Liver (tissue), 7 donors: ENCODE measurements at regions not wholly inside any gene's neighbourhood (a gene's known extent, or its start where the extent isn't known, plus 50 kb on each side); places are given as distances from the start of the nearest gene placed in this dataset.

Experiments
- DNase-seq: peaks from one replicate; pipeline ENCODE4 v3.0.0-alpha.2; 2017; ENCODE audit warnings: low spot score
- H3K27ac ChIP-seq, 2 donors: one replicate each; pipeline ENCODE4 v1.7.0; 2013; ENCODE audit warnings: inconsistent platforms in 2 of 2, low read length in 2 of 2, control low read depth in 1 of 2, low read depth in 1 of 2, mild to moderate bottlenecking in 1 of 2
- H3K27me3 ChIP-seq, 4 donors: one replicate each; pipeline versions ENCODE4 v1.6.1 to v1.7.0; 2013; ENCODE audit warnings: low read length in 3 of 4, inconsistent platforms in 1 of 4, mild to moderate bottlenecking in 1 of 4, moderate library complexity in 1 of 4; ENCODE audit not compliant: control insufficient read depth in 4 of 4, insufficient read depth in 4 of 4
- H3K36me3 ChIP-seq, 4 donors: one replicate each; pipeline versions ENCODE4 v1.6.1 to v1.7.0; 2013; ENCODE audit warnings: low read length in 3 of 4, mild to moderate bottlenecking in 3 of 4, low read depth in 1 of 4, moderate library complexity in 1 of 4; ENCODE audit not compliant: control insufficient read depth in 4 of 4, insufficient read depth in 3 of 4
- H3K4me1 ChIP-seq, 4 donors: one replicate each; pipeline versions ENCODE4 v1.6.1 to v1.7.0; 2013; ENCODE audit warnings: low read length in 3 of 4, mild to moderate bottlenecking in 3 of 4, moderate library complexity in 1 of 4; ENCODE audit not compliant: control insufficient read depth in 4 of 4, insufficient read depth in 4 of 4
- H3K4me3 ChIP-seq, 3 donors: one replicate each; pipeline versions ENCODE4 v1.6.1 to v1.7.0; 2013; ENCODE audit warnings: low read length in 3 of 3, control low read depth in 1 of 3, low read depth in 1 of 3, mild to moderate bottlenecking in 1 of 3
- H3K9ac ChIP-seq, 2 donors: one replicate each; pipeline ENCODE4 v1.7.0; 2013; ENCODE audit warnings: low read length in 2 of 2, mild to moderate bottlenecking in 2 of 2, moderate library complexity in 2 of 2, control low read depth in 1 of 2, low read depth in 1 of 2
- H3K9me3 ChIP-seq, 4 donors: one replicate each; pipeline versions ENCODE4 v1.6.1 to v1.7.0; 2013; ENCODE audit warnings: low read length in 3 of 4; ENCODE audit not compliant: control insufficient read depth in 4 of 4
- EGR1 ChIP-seq, 2 donors: IDR thresholded peaks; 2 replicates each; pipeline ENCODE4 v1.6.1; 2016 to 2018; ENCODE audit warnings: antibody characterized with exemption in 2 of 2, low read depth in 2 of 2
- FOXA1 ChIP-seq: IDR thresholded peaks from 2 replicates; pipeline ENCODE4 v1.6.1; 2016; ENCODE audit warnings: antibody characterized with exemption
- FOXA2 ChIP-seq: IDR thresholded peaks from 2 replicates; pipeline ENCODE4 v1.6.1; 2016; ENCODE audit warnings: antibody characterized with exemption
- GABPA ChIP-seq, 2 donors: IDR thresholded peaks in 1 of 2; conservative IDR thresholded peaks in 1 of 2; 2 replicates each; pipeline ENCODE4 v1.6.1; 2016; ENCODE audit warnings: antibody characterized with exemption in 2 of 2, mild to moderate bottlenecking in 1 of 2, moderate library complexity in 1 of 2
- HNF4A ChIP-seq, 2 donors: conservative IDR thresholded peaks; 2 replicates each; pipeline ENCODE4 v1.6.1; 2016; ENCODE audit warnings: antibody characterized with exemption in 2 of 2, mild to moderate bottlenecking in 2 of 2
- HNF4G ChIP-seq: IDR thresholded peaks from 2 replicates; pipeline ENCODE4 v1.6.1; 2016; ENCODE audit warnings: antibody characterized with exemption
- JUND ChIP-seq, 2 donors: IDR thresholded peaks; 2 replicates each; pipeline ENCODE4 v1.6.1; 2016; ENCODE audit warnings: antibody characterized with exemption in 2 of 2
- NR2F2 ChIP-seq: IDR thresholded peaks from 2 replicates; pipeline ENCODE4 v1.6.1; 2016; ENCODE audit warnings: antibody characterized with exemption
- RAD21 ChIP-seq, 2 donors: IDR thresholded peaks; 2 replicates each; pipeline ENCODE4 v1.6.1; 2016; ENCODE audit warnings: antibody characterized with exemption in 2 of 2, mild to moderate bottlenecking in 2 of 2
- RXRA ChIP-seq, 2 donors: IDR thresholded peaks; 2 replicates each; pipeline ENCODE4 v1.6.1; 2017 to 2018; ENCODE audit warnings: antibody characterized with exemption in 2 of 2, mild to moderate bottlenecking in 1 of 2
- SP1 ChIP-seq: IDR thresholded peaks from 2 replicates; pipeline ENCODE4 v1.6.1; 2018; ENCODE audit warnings: antibody characterized with exemption, mild to moderate bottlenecking
- TAF1 ChIP-seq: conservative IDR thresholded peaks from 2 replicates; pipeline ENCODE4 v1.6.1; 2016; ENCODE audit warnings: antibody characterized with exemption, mild to moderate bottlenecking
- WGBS: extraction: QIAGEN DNeasy Blood & Tissue Kit; methylation state at CpG from one replicate; pipeline ENCODE4 v1.1.7; 2013; 5-methylcytosine and 5-hydroxymethylcytosine counted together
- TF ChIP-seq, protein P1 (sequence below): IDR thresholded peaks from 2 replicates; pipeline ENCODE4 v1.6.1; 2016; ENCODE audit warnings: antibody characterized with exemption
- TF ChIP-seq, protein P2 (sequence below): IDR thresholded peaks from 2 replicates; pipeline ENCODE4 v1.6.1; 2016; ENCODE audit warnings: antibody characterized with exemption
- TF ChIP-seq, protein P3 (sequence below): IDR thresholded peaks from 2 replicates; pipeline ENCODE4 v1.6.1; 2016; ENCODE audit warnings: antibody characterized with exemption
- TF ChIP-seq, protein P4 (sequence below): IDR thresholded peaks from 2 replicates; pipeline ENCODE4 v1.6.1; 2016; ENCODE audit warnings: antibody characterized with exemption, mild to moderate bottlenecking
- donor health status: healthy.
- donor health status: healthy.
- donor health status: healthy.
- donor health status: healthy.

DNA sequence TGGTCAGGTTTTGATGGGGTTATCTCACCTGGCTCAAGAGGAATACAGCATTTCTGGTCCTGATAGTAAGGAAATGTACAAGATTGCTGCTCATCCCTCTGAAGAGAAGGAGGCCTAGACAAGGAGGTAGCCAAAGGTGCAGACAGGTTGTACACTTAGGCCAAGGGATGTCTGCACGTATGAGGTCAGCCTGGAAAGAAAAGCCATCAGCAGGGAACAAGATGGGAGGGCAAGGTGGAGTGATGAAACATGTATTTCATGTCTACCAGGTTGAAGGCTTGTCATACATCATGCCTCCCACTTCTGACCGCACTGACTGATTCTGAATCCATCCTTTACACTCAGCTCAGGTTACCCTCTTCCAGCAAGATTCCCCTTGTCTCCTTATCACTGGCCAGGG, 296.8 kb upstream of the VLDLR start:
- TF ChIP-seq EGR1 (IDR thresholded peaks at IDR 0.05; ENCODE audit: low read depth in 2 of 2) (no peak), RAD21 (IDR thresholded peaks at IDR 0.05) (no peak), TAF1 (no peak), RXRA (IDR thresholded peaks at IDR 0.05) (no peak), HNF4A (conservative IDR thresholded peaks at IDR 0.05) (no peak)
- TF ChIP-seq, protein P1, sequence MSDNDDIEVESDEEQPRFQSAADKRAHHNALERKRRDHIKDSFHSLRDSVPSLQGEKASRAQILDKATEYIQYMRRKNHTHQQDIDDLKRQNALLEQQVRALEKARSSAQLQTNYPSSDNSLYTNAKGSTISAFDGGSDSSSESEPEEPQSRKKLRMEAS = no peak
- TF ChIP-seq, protein P2, sequence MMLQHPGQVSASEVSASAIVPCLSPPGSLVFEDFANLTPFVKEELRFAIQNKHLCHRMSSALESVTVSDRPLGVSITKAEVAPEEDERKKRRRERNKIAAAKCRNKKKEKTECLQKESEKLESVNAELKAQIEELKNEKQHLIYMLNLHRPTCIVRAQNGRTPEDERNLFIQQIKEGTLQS = no peak
- Histone ChIP-seq H3K27me3 (no peaks in the 10 kb centered on the region), H3K27ac (no peak overlapping the region)

DNA sequence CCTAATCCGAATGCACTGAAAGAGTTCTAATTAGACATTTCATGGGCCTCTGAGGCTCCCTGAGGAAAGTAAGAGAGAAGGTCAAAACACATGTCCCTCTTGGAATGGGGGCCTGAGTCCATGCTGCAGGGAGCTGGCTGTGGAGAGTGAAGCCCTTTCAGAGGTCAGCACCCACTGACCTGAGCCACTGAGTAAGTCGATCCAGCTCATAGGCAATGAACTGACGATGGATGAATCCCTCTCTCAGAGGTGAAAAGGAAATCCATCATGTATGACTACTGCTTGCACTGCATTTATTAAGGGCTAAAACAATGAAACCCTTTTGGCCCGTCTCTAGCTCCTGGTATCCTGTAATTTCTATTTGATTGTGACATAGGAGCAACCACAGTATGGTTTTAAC, 288.9 kb upstream of the VLDLR start:
- H3K36me3 ChIP-seq = no peaks in the 10 kb centered on the region
- H3K9me3 ChIP-seq = no peaks in the 10 kb centered on the region
- no peaks in the 10 kb centered on the region for H3K4me1 ChIP-seq
- no peak for DNase-seq
- no peak overlapping the region for H3K9ac ChIP-seq
- no peaks in the 10 kb centered on the region for H3K27me3 ChIP-seq
- no peak overlapping the region for H3K4me3 ChIP-seq
- TF ChIP-seq FOXA2 = no peak
- TF ChIP-seq JUND (IDR thresholded peaks at IDR 0.05) = no peak
- no peak for TF ChIP-seq FOXA1
- TF ChIP-seq RAD21 (IDR thresholded peaks at IDR 0.05) = no peak
- TF ChIP-seq SP1 = no peak
- no peak for TF ChIP-seq EGR1 (IDR thresholded peaks at IDR 0.05; ENCODE audit: low read depth in 2 of 2)
- TF ChIP-seq, protein P3, sequence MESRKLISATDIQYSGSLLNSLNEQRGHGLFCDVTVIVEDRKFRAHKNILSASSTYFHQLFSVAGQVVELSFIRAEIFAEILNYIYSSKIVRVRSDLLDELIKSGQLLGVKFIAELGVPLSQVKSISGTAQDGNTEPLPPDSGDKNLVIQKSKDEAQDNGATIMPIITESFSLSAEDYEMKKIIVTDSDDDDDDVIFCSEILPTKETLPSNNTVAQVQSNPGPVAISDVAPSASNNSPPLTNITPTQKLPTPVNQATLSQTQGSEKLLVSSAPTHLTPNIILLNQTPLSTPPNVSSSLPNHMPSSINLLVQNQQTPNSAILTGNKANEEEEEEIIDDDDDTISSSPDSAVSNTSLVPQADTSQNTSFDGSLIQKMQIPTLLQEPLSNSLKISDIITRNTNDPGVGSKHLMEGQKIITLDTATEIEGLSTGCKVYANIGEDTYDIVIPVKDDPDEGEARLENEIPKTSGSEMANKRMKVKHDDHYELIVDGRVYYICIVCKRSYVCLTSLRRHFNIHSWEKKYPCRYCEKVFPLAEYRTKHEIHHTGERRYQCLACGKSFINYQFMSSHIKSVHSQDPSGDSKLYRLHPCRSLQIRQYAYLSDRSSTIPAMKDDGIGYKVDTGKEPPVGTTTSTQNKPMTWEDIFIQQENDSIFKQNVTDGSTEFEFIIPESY = no peak
- TF ChIP-seq GABPA (IDR thresholded peaks at IDR 0.05 in 1 of 2, conservative IDR thresholded peaks at IDR 0.05 in 1 of 2) = no peak
- TF ChIP-seq NR2F2 = no peak
- no peak for TF ChIP-seq HNF4G
- no peak for TF ChIP-seq TAF1
- TF ChIP-seq, protein P4, sequence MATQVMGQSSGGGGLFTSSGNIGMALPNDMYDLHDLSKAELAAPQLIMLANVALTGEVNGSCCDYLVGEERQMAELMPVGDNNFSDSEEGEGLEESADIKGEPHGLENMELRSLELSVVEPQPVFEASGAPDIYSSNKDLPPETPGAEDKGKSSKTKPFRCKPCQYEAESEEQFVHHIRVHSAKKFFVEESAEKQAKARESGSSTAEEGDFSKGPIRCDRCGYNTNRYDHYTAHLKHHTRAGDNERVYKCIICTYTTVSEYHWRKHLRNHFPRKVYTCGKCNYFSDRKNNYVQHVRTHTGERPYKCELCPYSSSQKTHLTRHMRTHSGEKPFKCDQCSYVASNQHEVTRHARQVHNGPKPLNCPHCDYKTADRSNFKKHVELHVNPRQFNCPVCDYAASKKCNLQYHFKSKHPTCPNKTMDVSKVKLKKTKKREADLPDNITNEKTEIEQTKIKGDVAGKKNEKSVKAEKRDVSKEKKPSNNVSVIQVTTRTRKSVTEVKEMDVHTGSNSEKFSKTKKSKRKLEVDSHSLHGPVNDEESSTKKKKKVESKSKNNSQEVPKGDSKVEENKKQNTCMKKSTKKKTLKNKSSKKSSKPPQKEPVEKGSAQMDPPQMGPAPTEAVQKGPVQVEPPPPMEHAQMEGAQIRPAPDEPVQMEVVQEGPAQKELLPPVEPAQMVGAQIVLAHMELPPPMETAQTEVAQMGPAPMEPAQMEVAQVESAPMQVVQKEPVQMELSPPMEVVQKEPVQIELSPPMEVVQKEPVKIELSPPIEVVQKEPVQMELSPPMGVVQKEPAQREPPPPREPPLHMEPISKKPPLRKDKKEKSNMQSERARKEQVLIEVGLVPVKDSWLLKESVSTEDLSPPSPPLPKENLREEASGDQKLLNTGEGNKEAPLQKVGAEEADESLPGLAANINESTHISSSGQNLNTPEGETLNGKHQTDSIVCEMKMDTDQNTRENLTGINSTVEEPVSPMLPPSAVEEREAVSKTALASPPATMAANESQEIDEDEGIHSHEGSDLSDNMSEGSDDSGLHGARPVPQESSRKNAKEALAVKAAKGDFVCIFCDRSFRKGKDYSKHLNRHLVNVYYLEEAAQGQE = no peak
- H3K27ac ChIP-seq = no peak overlapping the region
- WGBS = 76% methylated on average over 4 of the region's 4 CpGs

More for the DNA sequence above, 296.8 kb upstream of the VLDLR start:
- H3K9me3 ChIP-seq = no peaks in the 10 kb centered on the region
- 93% methylated on average over 2 of the region's 2 CpGs for WGBS
- no peaks in the 10 kb centered on the region for H3K36me3 ChIP-seq
- no peaks in the 10 kb centered on the region for H3K4me1 ChIP-seq
- H3K9ac ChIP-seq = no peak overlapping the region
- no peak overlapping the region for H3K4me3 ChIP-seq
- no peak for DNase-seq
